Lung microvascular endothelial cell (primary cell): ENCODE measurements at regions not wholly inside any gene's neighbourhood (a gene's known extent, or its start where the extent isn't known, plus 50 kb on each side); places are given as distances from the start of the nearest gene placed in this dataset.
A peak's percentile ranks its signal among the peaks of the same experiment; 100 is the strongest.

Experiments used
- DNase-seq, 2 donors: peaks; one replicate each; pipeline versions ENCODE4 v3.0.0 to v3.0.0-alpha.2; 2010; ENCODE audit warnings: low read depth in 2 of 2

GRCh38 chr4:19791422-19792123 is 460.1 kb upstream of the SLIT2 start:
- peak; percentile 8 to 83 for DNase-seq

GRCh38 chr4:19786616-19787015 is 465.1 kb upstream of the SLIT2 start:
- DNase-seq, result no peak

GRCh38 chr4:19783667-19784223 is 468.0 kb upstream of the SLIT2 start:
- no peak for DNase-seq

- DNase-seq, result no peak
Observed at GRCh38 chr4:19780871-19781270, 470.8 kb upstream of the SLIT2 start.

- peak in 1 of 2 donors; percentile 67 for DNase-seq
Observed at GRCh38 chr4:19776929-19777328, 474.8 kb upstream of the SLIT2 start.

GRCh38 chr4:19776021-19776459 is 475.7 kb upstream of the SLIT2 start:
- DNase-seq, result peak in 1 of 2 donors; percentile 94

GRCh38 chr4:19774690-19775256 is 476.9 kb upstream of the SLIT2 start:
- DNase-seq, result no peak

- no peak for DNase-seq
Observed at GRCh38 chr4:19772581-19772980, 479.1 kb upstream of the SLIT2 start.

- no peak for DNase-seq
Observed at GRCh38 chr4:19756661-19757060, 495.0 kb upstream of the SLIT2 start.

GRCh38 chr4:19752599-19752998 is 499.1 kb upstream of the SLIT2 start:
- no peak for DNase-seq

- peak in 1 of 2 donors; percentile 34 for DNase-seq
Observed at GRCh38 chr4:19748519-19749479, 502.9 kb upstream of the SLIT2 start.

- no peak for DNase-seq
Observed at GRCh38 chr4:19746377-19746776, 505.3 kb upstream of the SLIT2 start.

GRCh38 chr4:19743115-19743638 is 508.5 kb upstream of the SLIT2 start:
- no peak for DNase-seq

- peak in 1 of 2 donors; percentile 95 for DNase-seq
Observed at GRCh38 chr4:19739101-19739651, 512.5 kb upstream of the SLIT2 start.

- peak in 1 of 2 donors; percentile 19 for DNase-seq
Observed at GRCh38 chr4:19736968-19737756, 514.5 kb upstream of the SLIT2 start.

GRCh38 chr4:19735012-19735411 is 516.7 kb upstream of the SLIT2 start:
- DNase-seq, result no peak

- peak in 1 of 2 donors; percentile 94 for DNase-seq
Observed at GRCh38 chr4:19729886-19730651, 521.6 kb upstream of the SLIT2 start.

- no peak for DNase-seq
Observed at GRCh38 chr4:19728773-19729172, 522.9 kb upstream of the SLIT2 start.

GRCh38 chr4:19727141-19727540 is 524.6 kb upstream of the SLIT2 start:
- DNase-seq, result no peak

GRCh38 chr4:19725130-19725529 is 526.6 kb upstream of the SLIT2 start:
- peak in 1 of 2 donors; percentile 40 for DNase-seq
